ENCODE measurements at regions not wholly inside any gene's neighbourhood (a gene's known extent, or its start where the extent isn't known, plus 50 kb on each side); places are given as distances from the start of the nearest gene placed in this dataset.

DNA sequence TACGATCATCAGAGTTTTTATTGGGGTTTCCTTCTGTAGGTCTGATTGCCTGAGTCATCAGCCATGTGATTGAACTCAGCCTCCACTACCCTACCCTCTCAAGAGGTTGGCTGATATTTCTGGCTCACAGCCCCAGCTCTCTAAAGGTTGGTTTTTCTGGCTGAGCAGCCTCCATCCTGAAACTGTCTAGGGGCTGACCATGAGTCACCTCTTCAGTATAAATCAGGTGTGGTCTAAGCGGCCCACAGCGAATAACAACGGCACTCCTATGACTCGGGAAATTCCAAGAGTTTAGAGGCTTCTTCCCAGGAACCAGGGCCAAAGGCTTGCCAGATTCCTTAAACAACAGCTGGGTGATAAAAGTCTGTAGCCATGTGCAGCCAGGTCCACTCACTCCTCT, 115.5 kb downstream of the SOD2 start:
- TF ChIP-seq CTCF (IDR thresholded peaks at IDR 0.05) (no peak), EZH2 (IDR thresholded peaks at IDR 0.05; ENCODE audit: borderline replicate concordance, insufficient read depth, low read depth, low read length, poor library complexity, severe bottlenecking) (no peak)

Data from B cell (primary cell).